Neural progenitor cell (in vitro differentiated cells): ENCODE measurements at regions not wholly inside any gene's neighbourhood (a gene's known extent, or its start where the extent isn't known, plus 50 kb on each side); places are given as distances from the start of the nearest gene placed in this dataset.

Source experiments
- EZH2 ChIP-seq: fragments of 200-600 bp; sonication (generic); IDR thresholded peaks from 2 replicates; pipeline ENCODE4 v1.6.1; 2017; ENCODE audit warnings: antibody characterized with exemption, mild to moderate bottlenecking, moderate library complexity
- TF ChIP-seq, protein P1 (sequence below): fragments of 200-600 bp; sonication (generic); IDR thresholded peaks from 2 replicates; pipeline ENCODE4 v1.5.1; 2017; ENCODE audit warnings: antibody characterized with exemption, mild to moderate bottlenecking

DNA sequence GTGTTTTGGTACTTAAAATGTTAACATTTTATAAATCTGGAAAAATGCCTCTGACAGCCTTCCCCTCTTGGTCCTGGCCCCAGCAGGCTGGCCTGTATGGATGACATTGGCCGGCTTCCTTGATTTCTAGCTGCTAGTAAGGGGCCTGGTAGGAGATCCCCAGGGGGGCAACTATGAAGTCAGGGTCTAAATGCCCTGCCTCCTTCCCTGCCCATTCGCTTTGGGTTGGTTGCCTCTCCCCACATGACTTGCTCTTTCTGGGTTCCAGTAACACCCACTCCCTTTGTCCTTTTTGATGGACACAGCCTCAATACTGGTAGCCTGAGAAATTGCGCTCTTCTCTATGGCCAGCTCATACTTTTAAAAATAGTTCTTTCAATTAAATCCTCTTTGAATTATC is 78.0 kb upstream of the MAD2L1 start:
- no peak for TF ChIP-seq EZH2
- TF ChIP-seq, protein P1, sequence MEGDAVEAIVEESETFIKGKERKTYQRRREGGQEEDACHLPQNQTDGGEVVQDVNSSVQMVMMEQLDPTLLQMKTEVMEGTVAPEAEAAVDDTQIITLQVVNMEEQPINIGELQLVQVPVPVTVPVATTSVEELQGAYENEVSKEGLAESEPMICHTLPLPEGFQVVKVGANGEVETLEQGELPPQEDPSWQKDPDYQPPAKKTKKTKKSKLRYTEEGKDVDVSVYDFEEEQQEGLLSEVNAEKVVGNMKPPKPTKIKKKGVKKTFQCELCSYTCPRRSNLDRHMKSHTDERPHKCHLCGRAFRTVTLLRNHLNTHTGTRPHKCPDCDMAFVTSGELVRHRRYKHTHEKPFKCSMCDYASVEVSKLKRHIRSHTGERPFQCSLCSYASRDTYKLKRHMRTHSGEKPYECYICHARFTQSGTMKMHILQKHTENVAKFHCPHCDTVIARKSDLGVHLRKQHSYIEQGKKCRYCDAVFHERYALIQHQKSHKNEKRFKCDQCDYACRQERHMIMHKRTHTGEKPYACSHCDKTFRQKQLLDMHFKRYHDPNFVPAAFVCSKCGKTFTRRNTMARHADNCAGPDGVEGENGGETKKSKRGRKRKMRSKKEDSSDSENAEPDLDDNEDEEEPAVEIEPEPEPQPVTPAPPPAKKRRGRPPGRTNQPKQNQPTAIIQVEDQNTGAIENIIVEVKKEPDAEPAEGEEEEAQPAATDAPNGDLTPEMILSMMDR, result no peak
